ENCODE measurements at regions not wholly inside any gene's neighbourhood (a gene's known extent, or its start where the extent isn't known, plus 50 kb on each side); places are given as distances from the start of the nearest gene placed in this dataset.
"Not testable (repeated sequence)": the region's sequence is repeated elsewhere in the genome, so short reads cannot be mapped to it uniquely, and the experiment has no call there.

- DNase-seq, result no peak
Measured at GRCh38 chr6:20263059-20263458, 50.8 kb upstream of the MBOAT1 start.

GRCh38 chr6:20265842-20266241 lies 53.6 kb upstream of the MBOAT1 start:
- DNase-seq, result no peak

GRCh38 chr6:20266851-20267608 lies 54.8 kb upstream of the MBOAT1 start:
- DNase-seq, result peak; percentile 39

GRCh38 chr6:20269181-20269580 lies 56.9 kb upstream of the MBOAT1 start:
- DNase-seq, result no peak

- no peak for DNase-seq
Measured at GRCh38 chr6:20271818-20272217, 59.5 kb upstream of the MBOAT1 start.

- DNase-seq, result no peak
Measured at GRCh38 chr6:20274137-20274536, 61.9 kb upstream of the MBOAT1 start.

- DNase-seq, result not testable (repeated sequence)
Measured at GRCh38 chr6:20275837-20276236, 63.6 kb upstream of the MBOAT1 start.

GRCh38 chr6:20277724-20278123 lies 65.5 kb upstream of the MBOAT1 start:
- not testable (repeated sequence) for DNase-seq

GRCh38 chr6:20279051-20279450 lies 66.8 kb upstream of the MBOAT1 start:
- no peak for DNase-seq

- no peak for DNase-seq
Measured at GRCh38 chr6:20279608-20280287, 67.5 kb upstream of the MBOAT1 start.

- no peak for DNase-seq
Measured at GRCh38 chr6:20280288-20280621, 68.0 kb upstream of the MBOAT1 start.

- no peak for DNase-seq
Measured at GRCh38 chr6:20284672-20285071, 72.4 kb upstream of the MBOAT1 start.

- DNase-seq, result no peak
Measured at GRCh38 chr6:20286968-20287565, 74.8 kb upstream of the MBOAT1 start.

GRCh38 chr6:20291764-20292580 lies 79.7 kb upstream of the MBOAT1 start:
- peak; percentile 88 for DNase-seq

GRCh38 chr6:20292905-20293304 lies 80.6 kb upstream of the MBOAT1 start:
- DNase-seq, result no peak

- DNase-seq, result no peak
Measured at GRCh38 chr6:20301256-20301655, 89.0 kb upstream of the MBOAT1 start.

- DNase-seq, result no peak
Measured at GRCh38 chr6:20302168-20302567, 89.9 kb upstream of the MBOAT1 start.

GRCh38 chr6:20302702-20303251 lies 90.5 kb upstream of the MBOAT1 start:
- no peak for DNase-seq

- DNase-seq, result no peak
Measured at GRCh38 chr6:20306491-20306890, 94.2 kb upstream of the MBOAT1 start.

GRCh38 chr6:20309186-20309585 lies 92.5 kb upstream of the E2F3 start:
- no peak for DNase-seq

- DNase-seq, result no peak
Measured at GRCh38 chr6:20310185-20310584, 91.5 kb upstream of the E2F3 start.

GRCh38 chr6:20312606-20313005 lies 89.1 kb upstream of the E2F3 start:
- no peak for DNase-seq

- DNase-seq, result no peak
Measured at GRCh38 chr6:20313051-20313450, 88.6 kb upstream of the E2F3 start.
